HFF-Myc (cell line): ENCODE measurements at regions not wholly inside any gene's neighbourhood (a gene's known extent, or its start where the extent isn't known, plus 50 kb on each side); places are given as distances from the start of the nearest gene placed in this dataset.

Source experiments
- DNase-seq: peaks from one replicate; pipeline ENCODE4 v3.0.0-alpha.2; 2011; ENCODE audit warnings: low read depth; ENCODE audit errors: extremely low read depth
- H3K4me3 ChIP-seq: replicated peaks from 2 replicates; pipeline ENCODE4 v1.5.1; 2011; ENCODE audit warnings: low read depth, mild to moderate bottlenecking, control low read depth, low read length
- TF ChIP-seq, protein P1 (sequence below): IDR thresholded peaks from 2 replicates; pipeline ENCODE4 v1.5.1; 2012; ENCODE audit warnings: mild to moderate bottlenecking, low read depth, low read length, control low read depth; ENCODE audit errors: missing control alignments

GRCh38 chr1:182189535-182190066 lies 128.1 kb upstream of the ZNF648 start:
- no peak overlapping the region for H3K4me3 ChIP-seq
- TF ChIP-seq, protein P1, sequence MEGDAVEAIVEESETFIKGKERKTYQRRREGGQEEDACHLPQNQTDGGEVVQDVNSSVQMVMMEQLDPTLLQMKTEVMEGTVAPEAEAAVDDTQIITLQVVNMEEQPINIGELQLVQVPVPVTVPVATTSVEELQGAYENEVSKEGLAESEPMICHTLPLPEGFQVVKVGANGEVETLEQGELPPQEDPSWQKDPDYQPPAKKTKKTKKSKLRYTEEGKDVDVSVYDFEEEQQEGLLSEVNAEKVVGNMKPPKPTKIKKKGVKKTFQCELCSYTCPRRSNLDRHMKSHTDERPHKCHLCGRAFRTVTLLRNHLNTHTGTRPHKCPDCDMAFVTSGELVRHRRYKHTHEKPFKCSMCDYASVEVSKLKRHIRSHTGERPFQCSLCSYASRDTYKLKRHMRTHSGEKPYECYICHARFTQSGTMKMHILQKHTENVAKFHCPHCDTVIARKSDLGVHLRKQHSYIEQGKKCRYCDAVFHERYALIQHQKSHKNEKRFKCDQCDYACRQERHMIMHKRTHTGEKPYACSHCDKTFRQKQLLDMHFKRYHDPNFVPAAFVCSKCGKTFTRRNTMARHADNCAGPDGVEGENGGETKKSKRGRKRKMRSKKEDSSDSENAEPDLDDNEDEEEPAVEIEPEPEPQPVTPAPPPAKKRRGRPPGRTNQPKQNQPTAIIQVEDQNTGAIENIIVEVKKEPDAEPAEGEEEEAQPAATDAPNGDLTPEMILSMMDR, result no peak
- DNase-seq, result no peak

GRCh38 chr1:182186757-182187146 lies 125.2 kb upstream of the ZNF648 start:
- H3K4me3 ChIP-seq, result no peak overlapping the region
- TF ChIP-seq, protein P1, result no peak
- no peak for DNase-seq

DNA sequence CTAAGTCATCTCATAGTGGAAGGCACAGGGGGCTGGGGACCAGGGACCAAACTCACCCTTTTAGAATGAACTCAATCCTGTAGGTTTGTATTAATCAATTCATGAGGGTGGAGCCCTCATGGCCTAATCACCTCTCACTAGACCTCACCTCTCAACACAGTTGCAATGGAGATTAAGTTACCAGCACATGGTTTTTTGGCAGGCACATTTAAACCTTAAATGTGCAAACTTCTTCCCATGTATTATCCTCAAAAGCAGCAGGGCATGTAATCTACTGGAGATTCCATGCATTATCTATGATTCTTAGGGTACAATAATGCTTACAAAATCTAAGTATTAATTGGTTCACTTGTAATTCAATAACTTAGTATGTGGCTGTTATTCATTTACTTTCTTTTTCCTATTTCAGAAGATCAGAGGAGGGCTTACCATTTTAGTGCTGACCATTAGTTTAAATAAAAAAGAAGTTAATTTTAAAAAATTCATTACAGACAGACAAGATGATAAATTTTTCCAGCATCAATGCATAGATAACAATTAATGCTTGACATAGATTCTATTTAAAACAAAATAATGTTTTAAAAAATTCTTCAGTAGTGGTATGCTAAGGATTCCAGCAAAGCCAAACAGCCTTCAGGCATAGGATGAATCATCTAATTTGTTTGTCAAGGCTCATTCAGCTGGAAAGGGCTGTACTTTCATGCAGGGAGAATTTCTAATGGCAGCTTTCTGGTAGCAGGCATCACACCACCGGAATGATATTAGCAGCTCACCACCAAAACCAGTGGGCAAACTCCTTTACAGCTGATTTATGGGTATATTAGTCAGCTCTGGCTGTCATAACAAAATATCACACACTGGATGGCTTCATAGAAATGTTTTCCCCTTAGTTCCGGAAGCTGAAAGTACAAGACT lies 124.6 kb upstream of the ZNF648 start:
- no peak overlapping the region for H3K4me3 ChIP-seq
- DNase-seq, result no peak
- TF ChIP-seq, protein P1, result no peak

DNA sequence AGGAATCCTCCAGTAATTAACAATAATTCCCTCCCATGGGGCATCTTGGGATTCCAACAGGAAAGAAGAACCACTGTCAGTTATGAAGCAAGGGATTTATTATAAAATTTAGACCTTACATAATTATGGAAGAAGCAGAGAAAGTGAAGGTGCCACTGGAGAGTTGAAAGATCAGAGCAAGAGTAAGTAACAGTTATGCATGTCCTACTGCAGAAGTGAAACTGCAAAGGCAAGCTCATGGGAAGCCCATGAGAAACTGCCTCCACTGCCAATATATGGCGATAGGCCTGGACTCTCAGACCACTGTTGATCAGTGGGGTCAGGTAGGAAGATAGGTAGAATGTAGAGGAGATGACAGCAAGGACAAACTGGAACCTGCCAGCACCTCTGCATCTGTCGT lies 123.6 kb upstream of the ZNF648 start:
- no peak overlapping the region for H3K4me3 ChIP-seq
- TF ChIP-seq, protein P1, result no peak
- DNase-seq, result no peak

- H3K4me3 ChIP-seq, result no peak overlapping the region
- DNase-seq, result no peak
Observed at GRCh38 chr1:182183606-182184005, 122.1 kb upstream of the ZNF648 start.

GRCh38 chr1:182182311-182182710 lies 120.8 kb upstream of the ZNF648 start:
- TF ChIP-seq, protein P1, result no peak
- no peak overlapping the region for H3K4me3 ChIP-seq
- no peak for DNase-seq

More at GRCh38 chr1:182183606-182184005, 122.1 kb upstream of the ZNF648 start:
- TF ChIP-seq, protein P1, result no peak
